HEK293 (cell line): ENCODE measurements at regions not wholly inside any gene's neighbourhood (a gene's known extent, or its start where the extent isn't known, plus 50 kb on each side); places are given as distances from the start of the nearest gene placed in this dataset.

ENCODE experiments used
- CTCF ChIA-PET: fragments of 350-600 bp; formaldehyde crosslinking; extraction: SDS; loops from one replicate; lab custom pipeline; 2021; ENCODE audit warnings: antibody characterized with exemption; lab: Yijun Ruan, JAX
- POLR2A ChIA-PET: fragments of 300-600 bp; formaldehyde crosslinking; extraction: SDS; loops from one replicate; lab custom pipeline; 2020; ENCODE audit warnings: antibody characterized with exemption, inconsistent platforms; lab: Yijun Ruan, JAX
- H3K27ac ChIP-seq: fragments of 200-500 bp; sonication (Bioruptor generic); 2 replicates; pipeline ENCODE4 v1.5.1; 2014; ENCODE audit warnings: low read depth, low read length, control low read depth, inconsistent platforms; ENCODE audit errors: extremely low read depth
- H3K36me3 ChIP-seq, 2 experiments: fragments of 200-500 bp in 1 of 2; sonication (Bioruptor generic) in 1 of 2; 1 replicate in 1 of 2; 2 replicates in 1 of 2; pipeline ENCODE4 v1.5.1; 2014 to 2017; ENCODE audit warnings: inconsistent platforms in 2 of 2, low read length in 2 of 2; ENCODE audit not compliant: control insufficient read depth in 2 of 2, insufficient read depth in 1 of 2
- H3K4me1 ChIP-seq: fragments of 200-500 bp; sonication (Bioruptor generic); 2 replicates; pipeline ENCODE4 v1.5.1; 2014; ENCODE audit warnings: mild to moderate bottlenecking, low read length, inconsistent platforms; ENCODE audit not compliant: control insufficient read depth, insufficient read depth
- H3K4me3 ChIP-seq: 2 replicates; pipeline ENCODE4 v1.5.1; 2011; ENCODE audit warnings: low read depth, mild to moderate bottlenecking, control low read depth, low read length, moderate library complexity
- H3K9me3 ChIP-seq: fragments of 200-500 bp; sonication (Bioruptor generic); 2 replicates; pipeline ENCODE4 v1.5.1; 2014; ENCODE audit warnings: low read depth, low read length, inconsistent platforms; ENCODE audit not compliant: control insufficient read depth, insufficient read depth
- KLF10 ChIP-seq: fragments of 450-650 bp; IDR thresholded peaks from 2 replicates; pipeline ENCODE4 v1.5.1; 2018; ENCODE audit warnings: missing biosample characterization, mild to moderate bottlenecking, missing genetic modification characterization
- MZF1 ChIP-seq: fragments of 450-650 bp; formaldehyde crosslinking; IDR thresholded peaks from 2 replicates; pipeline ENCODE4 v1.5.1; 2017; ENCODE audit warnings: missing biosample characterization, missing genetic modification characterization, borderline replicate concordance
- REST ChIP-seq: fragments of 450-650 bp; formaldehyde crosslinking; IDR thresholded peaks from 2 replicates; pipeline ENCODE4 v1.5.1; 2016; ENCODE audit warnings: missing biosample characterization, missing genetic modification characterization
- TCF7L2 ChIP-seq: IDR thresholded peaks from 2 replicates; pipeline ENCODE4 v1.6.1; 2011; ENCODE audit warnings: low read depth, mild to moderate bottlenecking, inconsistent platforms, low read length, moderate library complexity, borderline replicate concordance
- ZBTB17 ChIP-seq: fragments of 450-650 bp; formaldehyde crosslinking; IDR thresholded peaks from 2 replicates; pipeline ENCODE4 v1.5.1; 2016; ENCODE audit warnings: missing biosample characterization, missing genetic modification characterization
- ZBTB20 ChIP-seq: fragments of 450-650 bp; formaldehyde crosslinking; IDR thresholded peaks from 2 replicates; pipeline ENCODE4 v1.5.1; 2016; ENCODE audit warnings: missing biosample characterization, missing genetic modification characterization
- ZBTB21 ChIP-seq: fragments of 450-650 bp; formaldehyde crosslinking; IDR thresholded peaks from 2 replicates; pipeline ENCODE4 v1.5.1; 2017; ENCODE audit warnings: missing biosample characterization, missing genetic modification characterization
- ZBTB48 ChIP-seq: fragments of 450-650 bp; formaldehyde crosslinking; IDR thresholded peaks from 2 replicates; pipeline ENCODE4 v1.5.1; 2016; ENCODE audit warnings: missing biosample characterization, missing genetic modification characterization
- ZBTB8A ChIP-seq: fragments of 450-650 bp; formaldehyde crosslinking; IDR thresholded peaks from 2 replicates; pipeline ENCODE4 v1.5.1; 2016; ENCODE audit warnings: missing biosample characterization, missing genetic modification characterization
- ZEB2 ChIP-seq: fragments of 450-650 bp; formaldehyde crosslinking; IDR thresholded peaks from 2 replicates; pipeline ENCODE4 v1.5.1; 2016; ENCODE audit warnings: missing biosample characterization, missing genetic modification characterization
- ZFP37 ChIP-seq: fragments of 450-650 bp; formaldehyde crosslinking; IDR thresholded peaks from 2 replicates; pipeline ENCODE4 v1.5.1; 2016; ENCODE audit warnings: missing biosample characterization, missing genetic modification characterization
- ZFP41 ChIP-seq: fragments of 450-650 bp; formaldehyde crosslinking; IDR thresholded peaks from 2 replicates; pipeline ENCODE4 v1.5.1; 2016; ENCODE audit warnings: missing biosample characterization, missing genetic modification characterization, borderline replicate concordance
- ZNF132 ChIP-seq: fragments of 450-650 bp; formaldehyde crosslinking; IDR thresholded peaks from 2 replicates; pipeline ENCODE4 v1.5.1; 2017; ENCODE audit warnings: missing biosample characterization, missing genetic modification characterization, borderline replicate concordance
- ZNF146 ChIP-seq: fragments of 450-650 bp; formaldehyde crosslinking; IDR thresholded peaks from 2 replicates; pipeline ENCODE4 v1.5.1; 2016; ENCODE audit warnings: missing biosample characterization, missing genetic modification characterization
- ZNF23 ChIP-seq: fragments of 450-650 bp; formaldehyde crosslinking; IDR thresholded peaks from 2 replicates; pipeline ENCODE4 v1.5.1; 2016; ENCODE audit warnings: missing biosample characterization, missing genetic modification characterization, borderline replicate concordance
- ZNF248 ChIP-seq: fragments of 450-650 bp; formaldehyde crosslinking; IDR thresholded peaks from 2 replicates; pipeline ENCODE4 v1.5.1; 2017; ENCODE audit warnings: missing biosample characterization, missing genetic modification characterization
- ZNF274 ChIP-seq, 2 experiments: fragments of 200-500 bp in 1 of 2; fragments of 450-650 bp in 1 of 2; sonication (Bioruptor generic) in 1 of 2; formaldehyde crosslinking in 1 of 2; IDR thresholded peaks; 2 replicates each; pipeline versions ENCODE4 v1.5.1 to v1.6.1; 2014 to 2016; ENCODE audit warnings: borderline replicate concordance in 1 of 2, inconsistent platforms in 1 of 2, low read length in 1 of 2, missing biosample characterization in 1 of 2, missing genetic modification characterization in 1 of 2
- ZNF341 ChIP-seq: fragments of 450-650 bp; formaldehyde crosslinking; IDR thresholded peaks from 2 replicates; pipeline ENCODE4; 2016; ENCODE audit warnings: low read depth, missing biosample characterization, missing genetic modification characterization
- ZNF391 ChIP-seq: fragments of 450-650 bp; formaldehyde crosslinking; IDR thresholded peaks from 2 replicates; pipeline ENCODE4 v1.5.1; 2016; ENCODE audit warnings: low read depth, missing biosample characterization, missing genetic modification characterization, borderline replicate concordance
- ZNF394 ChIP-seq: fragments of 450-650 bp; formaldehyde crosslinking; IDR thresholded peaks from 2 replicates; pipeline ENCODE4 v1.5.1; 2016; ENCODE audit warnings: missing biosample characterization, missing genetic modification characterization, mild to moderate bottlenecking, moderate library complexity, borderline replicate concordance
- ZNF624 ChIP-seq: fragments of 450-650 bp; formaldehyde crosslinking; IDR thresholded peaks from 2 replicates; pipeline ENCODE4 v1.5.1; 2017; ENCODE audit warnings: missing biosample characterization, missing genetic modification characterization
- ZNF629 ChIP-seq: fragments of 450-650 bp; formaldehyde crosslinking; IDR thresholded peaks from 2 replicates; pipeline ENCODE4 v1.5.1; 2017; ENCODE audit warnings: missing biosample characterization, missing genetic modification characterization
- ZNF654 ChIP-seq: fragments of 450-650 bp; formaldehyde crosslinking; IDR thresholded peaks from 2 replicates; pipeline ENCODE4 v1.5.1; 2016; ENCODE audit warnings: low read depth, missing biosample characterization, missing genetic modification characterization
- ZNF658 ChIP-seq: fragments of 450-650 bp; formaldehyde crosslinking; IDR thresholded peaks from 2 replicates; pipeline ENCODE4; 2016; ENCODE audit warnings: missing biosample characterization, missing genetic modification characterization
- ZNF664 ChIP-seq: fragments of 450-650 bp; formaldehyde crosslinking; IDR thresholded peaks from 2 replicates; pipeline ENCODE4 v1.5.1; 2016; ENCODE audit warnings: missing biosample characterization, missing genetic modification characterization
- ZNF701 ChIP-seq: fragments of 450-650 bp; formaldehyde crosslinking; IDR thresholded peaks from 2 replicates; pipeline ENCODE4 v1.5.1; 2016; ENCODE audit warnings: missing biosample characterization, missing genetic modification characterization
- ZNF707 ChIP-seq: fragments of 450-650 bp; formaldehyde crosslinking; IDR thresholded peaks from 2 replicates; pipeline ENCODE4 v1.5.1; 2016; ENCODE audit warnings: missing biosample characterization, missing genetic modification characterization
- ZNF837 ChIP-seq: fragments of 450-650 bp; formaldehyde crosslinking; IDR thresholded peaks from 2 replicates; pipeline ENCODE4 v1.5.1; 2016; ENCODE audit warnings: missing biosample characterization, missing genetic modification characterization
- ZSCAN30 ChIP-seq: fragments of 450-650 bp; IDR thresholded peaks from 2 replicates; pipeline ENCODE4 v1.5.1; 2018; ENCODE audit warnings: missing biosample characterization, mild to moderate bottlenecking, missing genetic modification characterization, moderate library complexity
- TF ChIP-seq, protein P1 (sequence below): fragments of 450-650 bp; formaldehyde crosslinking; IDR thresholded peaks from 2 replicates; pipeline ENCODE4 v1.5.1; 2016; ENCODE audit warnings: missing biosample characterization, missing genetic modification characterization

GRCh38 chr6:148208298-148208697, 134.3 kb upstream of the SASH1 start:
- no peaks in the 10 kb centered on the region for H3K4me1 ChIP-seq
- no peak overlapping the region for H3K4me3 ChIP-seq
- no peaks in the 10 kb centered on the region for H3K9me3 ChIP-seq
- no peaks in the 10 kb centered on the region for H3K36me3 ChIP-seq
- CTCF ChIA-PET = no interaction called here
- no peak overlapping the region for H3K27ac ChIP-seq
- POLR2A ChIA-PET = no interaction called here
- TF ChIP-seq, protein P1, sequence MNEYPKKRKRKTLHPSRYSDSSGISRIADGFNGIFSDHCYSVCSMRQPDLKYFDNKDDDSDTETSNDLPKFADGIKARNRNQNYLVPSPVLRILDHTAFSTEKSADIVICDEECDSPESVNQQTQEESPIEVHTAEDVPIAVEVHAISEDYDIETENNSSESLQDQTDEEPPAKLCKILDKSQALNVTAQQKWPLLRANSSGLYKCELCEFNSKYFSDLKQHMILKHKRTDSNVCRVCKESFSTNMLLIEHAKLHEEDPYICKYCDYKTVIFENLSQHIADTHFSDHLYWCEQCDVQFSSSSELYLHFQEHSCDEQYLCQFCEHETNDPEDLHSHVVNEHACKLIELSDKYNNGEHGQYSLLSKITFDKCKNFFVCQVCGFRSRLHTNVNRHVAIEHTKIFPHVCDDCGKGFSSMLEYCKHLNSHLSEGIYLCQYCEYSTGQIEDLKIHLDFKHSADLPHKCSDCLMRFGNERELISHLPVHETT = no peak
- TF ChIP-seq ZNF248 (no peak), ZFP37 (tag by site-specific recombination) (no peak), TCF7L2 (no peak), ZBTB17 (tag by site-specific recombination) (no peak), ZNF394 (tag by site-specific recombination) (no peak), ZNF837 (tag by site-specific recombination) (no peak), ZNF629 (tag by site-specific recombination) (no peak), ZNF146 (tag by site-specific recombination) (no peak), MZF1 (no peak), ZNF341 (tag by site-specific recombination) (no peak), ZSCAN30 (tag by site-specific recombination) (no peak), REST (tag by site-specific recombination) (no peak), ZNF658 (tag by site-specific recombination) (no peak), ZBTB21 (no peak), ZBTB48 (tag by site-specific recombination) (no peak), ZNF132 (no peak), ZNF23 (tag by site-specific recombination) (no peak), ZBTB20 (tag by site-specific recombination) (no peak)

DNA sequence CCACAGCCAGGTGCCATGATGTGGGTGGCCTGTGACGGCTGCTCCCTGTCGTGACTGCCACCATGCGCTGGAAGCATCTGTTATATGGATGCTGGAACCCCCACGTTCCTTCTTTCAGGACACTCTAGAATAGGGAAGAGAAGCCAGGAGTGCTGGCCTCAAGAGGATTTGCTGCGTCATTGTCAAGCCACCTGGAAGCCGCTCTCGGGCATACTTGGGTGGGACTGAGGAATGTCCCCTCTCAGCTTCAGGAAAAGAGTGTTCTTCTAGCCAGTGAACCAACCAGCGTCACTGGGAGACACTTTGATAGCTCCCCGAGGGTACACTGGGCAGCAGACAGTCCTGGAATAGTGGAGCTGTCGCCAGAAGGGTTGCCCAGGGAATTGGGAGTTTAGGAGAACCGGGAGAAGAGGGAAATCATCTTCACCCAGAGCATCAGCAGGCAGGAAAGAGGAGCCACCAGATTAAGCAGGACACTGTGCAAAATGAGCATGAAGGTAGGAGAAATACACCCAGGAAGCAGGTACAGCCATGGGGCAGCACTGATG, 130.8 kb upstream of the SASH1 start:
- Histone ChIP-seq H3K36me3 (no peaks in the 10 kb centered on the region), H3K27ac (no peak overlapping the region), H3K9me3 (no peaks in the 10 kb centered on the region), H3K4me3 (no peak overlapping the region), H3K4me1 (no peaks in the 10 kb centered on the region)
- ChIA-PET POLR2A (no interaction called here), CTCF (interaction anchor here (0.6 to 1.4 kb wide), 2 partner anchors 32 to 866 kb away, joined by 4 to 6 read pairs; no protein-coding TSS in a partner anchor)
- TF ChIP-seq ZNF391 (no peak), ZNF654 (tag by site-specific recombination) (no peak), KLF10 (tag by site-specific recombination) (no peak), ZNF274 (IDR thresholded peaks at IDR 0.05; ENCODE audit: low read length) (no peak), ZNF274 (tag by site-specific recombination; IDR thresholded peaks at IDR 0.05; ENCODE audit: borderline replicate concordance) (no peak), ZNF701 (tag by site-specific recombination) (no peak), ZFP41 (no peak), ZNF624 (tag by site-specific recombination) (no peak), ZNF707 (tag by site-specific recombination) (no peak), ZEB2 (tag by site-specific recombination) (no peak), ZBTB8A (tag by site-specific recombination) (no peak), ZNF664 (no peak)
